K562 (cell line): ENCODE measurements at regions not wholly inside any gene's neighbourhood (a gene's known extent, or its start where the extent isn't known, plus 50 kb on each side); places are given as distances from the start of the nearest gene placed in this dataset.
A peak's percentile ranks its signal among the peaks of the same experiment; 100 is the strongest.

ENCODE experiments used
- ASH1L ChIP-seq: fragments of 450-650 bp; IDR thresholded peaks from 2 replicates; pipeline ENCODE4 v1.6.1; 2018; ENCODE audit warnings: borderline replicate concordance, mild to moderate bottlenecking, low read depth; ENCODE audit not compliant: partially characterized antibody
- GATAD2B ChIP-seq: fragments of 450-650 bp; IDR thresholded peaks from 2 replicates; pipeline ENCODE4 v1.6.1; 2017; ENCODE audit warnings: mild to moderate bottlenecking, borderline replicate concordance
- HDAC6 ChIP-seq: IDR thresholded peaks from 2 replicates; pipeline ENCODE4 v1.6.1; 2012; ENCODE audit warnings: low read depth, mild to moderate bottlenecking, control low read depth, inconsistent platforms, low read length, moderate library complexity
- HMG20B ChIP-seq: fragments of 250-450 bp; sonication (Bioruptor Pico); IDR thresholded peaks from 2 replicates; pipeline ENCODE4 v1.5.0; 2021; ENCODE audit warnings: mild to moderate bottlenecking
- LCOR ChIP-seq: sonication (generic); formaldehyde crosslinking; IDR thresholded peaks from 2 replicates; pipeline ENCODE4 v1.8.0; 2022; ENCODE audit warnings: mild to moderate bottlenecking, missing genetic modification reagents
- MED1 ChIP-seq: sonication (generic); formaldehyde crosslinking; IDR thresholded peaks from 2 replicates; pipeline ENCODE4 v1.8.1; 2023; ENCODE audit warnings: missing genetic modification reagents, borderline replicate concordance
- POLR3G ChIP-seq: IDR thresholded peaks from 2 replicates; pipeline ENCODE4 v1.6.1; 2011; ENCODE audit not compliant: insufficient read length, insufficient replicate concordance; ENCODE audit errors: extremely low read depth
- PRMT5 ChIP-seq: sonication (generic); formaldehyde crosslinking; IDR thresholded peaks from 2 replicates; pipeline ENCODE4 v1.5.0; 2020; ENCODE audit warnings: missing genetic modification reagents
- SAP30 ChIP-seq: fragments of 200-600 bp; sonication (generic); IDR thresholded peaks from 2 replicates; pipeline ENCODE4 v1.6.1; 2012; ENCODE audit warnings: borderline replicate concordance, low read depth, mild to moderate bottlenecking, moderate library complexity, low read length, control low read depth, inconsistent platforms; ENCODE audit not compliant: insufficient read depth, poor library complexity, severe bottlenecking
- SLC30A9 ChIP-seq: fragments of 250-450 bp; sonication (Bioruptor Pico); IDR thresholded peaks from 2 replicates; pipeline ENCODE4 v1.8.0; 2022; ENCODE audit warnings: mild to moderate bottlenecking, moderate library complexity
- SMARCA5 ChIP-seq: fragments of 450-650 bp; IDR thresholded peaks from 2 replicates; pipeline ENCODE4 v1.6.1; 2016
- THRAP3 ChIP-seq: fragments of 450-650 bp; IDR thresholded peaks from 2 replicates; pipeline ENCODE4 v1.6.1; 2016; ENCODE audit warnings: mild to moderate bottlenecking, inconsistent platforms, borderline replicate concordance
- XRCC4 ChIP-seq: IDR thresholded peaks from one replicate; pipeline ENCODE4 v1.6.1; 2011; ENCODE audit not compliant: insufficient read depth, insufficient read length; ENCODE audit errors: extremely low read depth
- ZNF3 ChIP-seq: fragments of 250-450 bp; sonication (Bioruptor Pico); IDR thresholded peaks from 2 replicates; pipeline ENCODE4 v1.5.0; 2021; ENCODE audit warnings: mild to moderate bottlenecking, moderate library complexity
- ZNF583 ChIP-seq: fragments of 250-450 bp; sonication (Bioruptor Pico); IDR thresholded peaks from 2 replicates; pipeline ENCODE4 v1.4.0; 2020
- ZNF644 ChIP-seq: fragments of 200-800 bp; sonication (Bioruptor generic); IDR thresholded peaks from 2 replicates; pipeline ENCODE4 v1.6.1; 2016; ENCODE audit warnings: low read depth, missing genetic modification characterization, missing compliant biosample characterization
- ZNF766 ChIP-seq: fragments of 200-800 bp; sonication (Bioruptor generic); conservative IDR thresholded peaks from 2 replicates; pipeline ENCODE4 v1.6.1; 2016; ENCODE audit warnings: missing genetic modification characterization, missing compliant biosample characterization
- TF ChIP-seq, protein P1 (sequence below): fragments of 450-650 bp; IDR thresholded peaks from 2 replicates; pipeline ENCODE4 v1.6.1; 2017; ENCODE audit warnings: antibody characterized with exemption
- TF ChIP-seq, protein P2 (sequence below), 2 experiments: IDR thresholded peaks; 2 replicates each; pipeline ENCODE4 v1.6.1; 2012; ENCODE audit warnings: improper control_type of control experiment in 2 of 2, low read depth in 2 of 2, low read length in 2 of 2, borderline replicate concordance in 1 of 2
- TF ChIP-seq, protein P3 (sequence below): fragments of 450-650 bp; IDR thresholded peaks from 2 replicates; pipeline ENCODE4 v1.7.1; 2018; ENCODE audit warnings: mild to moderate bottlenecking, low read depth; ENCODE audit not compliant: partially characterized antibody

DNA sequence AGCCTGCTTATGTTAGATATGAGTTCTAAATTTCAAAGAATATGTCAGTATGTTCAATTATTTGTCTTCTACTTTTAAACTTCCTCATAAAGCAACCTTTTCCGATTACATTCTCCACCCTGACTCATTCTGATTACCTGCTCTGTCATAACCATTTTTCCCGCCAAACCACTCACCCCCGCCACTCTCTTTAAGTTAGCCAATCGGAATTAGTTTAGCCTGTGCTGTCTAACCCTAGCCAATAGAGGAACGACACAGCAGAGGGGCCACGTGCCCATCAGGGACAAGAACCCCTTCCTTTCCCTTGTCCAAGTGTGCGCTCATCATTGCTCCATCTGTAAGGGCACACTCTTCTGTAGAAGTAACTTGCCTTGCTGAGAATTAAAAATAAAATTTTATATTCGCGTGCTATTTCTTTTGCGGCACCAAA, 91.4 kb downstream of the CCDC71L start (continued):
- TF ChIP-seq, protein P1, sequence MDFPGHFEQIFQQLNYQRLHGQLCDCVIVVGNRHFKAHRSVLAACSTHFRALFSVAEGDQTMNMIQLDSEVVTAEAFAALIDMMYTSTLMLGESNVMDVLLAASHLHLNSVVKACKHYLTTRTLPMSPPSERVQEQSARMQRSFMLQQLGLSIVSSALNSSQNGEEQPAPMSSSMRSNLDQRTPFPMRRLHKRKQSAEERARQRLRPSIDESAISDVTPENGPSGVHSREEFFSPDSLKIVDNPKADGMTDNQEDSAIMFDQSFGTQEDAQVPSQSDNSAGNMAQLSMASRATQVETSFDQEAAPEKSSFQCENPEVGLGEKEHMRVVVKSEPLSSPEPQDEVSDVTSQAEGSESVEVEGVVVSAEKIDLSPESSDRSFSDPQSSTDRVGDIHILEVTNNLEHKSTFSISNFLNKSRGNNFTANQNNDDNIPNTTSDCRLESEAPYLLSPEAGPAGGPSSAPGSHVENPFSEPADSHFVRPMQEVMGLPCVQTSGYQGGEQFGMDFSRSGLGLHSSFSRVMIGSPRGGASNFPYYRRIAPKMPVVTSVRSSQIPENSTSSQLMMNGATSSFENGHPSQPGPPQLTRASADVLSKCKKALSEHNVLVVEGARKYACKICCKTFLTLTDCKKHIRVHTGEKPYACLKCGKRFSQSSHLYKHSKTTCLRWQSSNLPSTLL, result no peak
- no peak for TF ChIP-seq SLC30A9 (CRISPR knock-in tag)
- no peak for TF ChIP-seq MED1 (CRISPR knock-in tag)
- TF ChIP-seq SMARCA5, result no peak
- peak; percentile 73 for TF ChIP-seq ASH1L
- TF ChIP-seq XRCC4, result no peak
- TF ChIP-seq LCOR (CRISPR knock-in tag), result peak; percentile 12; the same call in 1 of the 2 replicates
- no peak; the same call in none of the 2 replicates for TF ChIP-seq ZNF766 (CRISPR knock-in tag)
- no peak for TF ChIP-seq POLR3G
- TF ChIP-seq ZNF583 (CRISPR knock-in tag), result peak; percentile 93
- TF ChIP-seq ZNF644, result peak; percentile 93; the same call in 1 of the 2 replicates
- no peak for TF ChIP-seq PRMT5
- peak; percentile 93; the same call in 1 of the 2 replicates for TF ChIP-seq THRAP3
- no peak for TF ChIP-seq HDAC6
- no peak for TF ChIP-seq GATAD2B
- TF ChIP-seq, protein P2, sequence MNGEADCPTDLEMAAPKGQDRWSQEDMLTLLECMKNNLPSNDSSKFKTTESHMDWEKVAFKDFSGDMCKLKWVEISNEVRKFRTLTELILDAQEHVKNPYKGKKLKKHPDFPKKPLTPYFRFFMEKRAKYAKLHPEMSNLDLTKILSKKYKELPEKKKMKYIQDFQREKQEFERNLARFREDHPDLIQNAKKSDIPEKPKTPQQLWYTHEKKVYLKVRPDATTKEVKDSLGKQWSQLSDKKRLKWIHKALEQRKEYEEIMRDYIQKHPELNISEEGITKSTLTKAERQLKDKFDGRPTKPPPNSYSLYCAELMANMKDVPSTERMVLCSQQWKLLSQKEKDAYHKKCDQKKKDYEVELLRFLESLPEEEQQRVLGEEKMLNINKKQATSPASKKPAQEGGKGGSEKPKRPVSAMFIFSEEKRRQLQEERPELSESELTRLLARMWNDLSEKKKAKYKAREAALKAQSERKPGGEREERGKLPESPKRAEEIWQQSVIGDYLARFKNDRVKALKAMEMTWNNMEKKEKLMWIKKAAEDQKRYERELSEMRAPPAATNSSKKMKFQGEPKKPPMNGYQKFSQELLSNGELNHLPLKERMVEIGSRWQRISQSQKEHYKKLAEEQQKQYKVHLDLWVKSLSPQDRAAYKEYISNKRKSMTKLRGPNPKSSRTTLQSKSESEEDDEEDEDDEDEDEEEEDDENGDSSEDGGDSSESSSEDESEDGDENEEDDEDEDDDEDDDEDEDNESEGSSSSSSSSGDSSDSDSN (IDR thresholded peaks at IDR 0.05; ENCODE audit: borderline replicate concordance in 1 of 2, low read depth in 2 of 2, low read length in 2 of 2), result no peak
- TF ChIP-seq ZNF3 (CRISPR knock-in tag), result no peak
- TF ChIP-seq SAP30, result no peak
- no peak for TF ChIP-seq HMG20B (CRISPR knock-in tag)
- TF ChIP-seq, protein P3, sequence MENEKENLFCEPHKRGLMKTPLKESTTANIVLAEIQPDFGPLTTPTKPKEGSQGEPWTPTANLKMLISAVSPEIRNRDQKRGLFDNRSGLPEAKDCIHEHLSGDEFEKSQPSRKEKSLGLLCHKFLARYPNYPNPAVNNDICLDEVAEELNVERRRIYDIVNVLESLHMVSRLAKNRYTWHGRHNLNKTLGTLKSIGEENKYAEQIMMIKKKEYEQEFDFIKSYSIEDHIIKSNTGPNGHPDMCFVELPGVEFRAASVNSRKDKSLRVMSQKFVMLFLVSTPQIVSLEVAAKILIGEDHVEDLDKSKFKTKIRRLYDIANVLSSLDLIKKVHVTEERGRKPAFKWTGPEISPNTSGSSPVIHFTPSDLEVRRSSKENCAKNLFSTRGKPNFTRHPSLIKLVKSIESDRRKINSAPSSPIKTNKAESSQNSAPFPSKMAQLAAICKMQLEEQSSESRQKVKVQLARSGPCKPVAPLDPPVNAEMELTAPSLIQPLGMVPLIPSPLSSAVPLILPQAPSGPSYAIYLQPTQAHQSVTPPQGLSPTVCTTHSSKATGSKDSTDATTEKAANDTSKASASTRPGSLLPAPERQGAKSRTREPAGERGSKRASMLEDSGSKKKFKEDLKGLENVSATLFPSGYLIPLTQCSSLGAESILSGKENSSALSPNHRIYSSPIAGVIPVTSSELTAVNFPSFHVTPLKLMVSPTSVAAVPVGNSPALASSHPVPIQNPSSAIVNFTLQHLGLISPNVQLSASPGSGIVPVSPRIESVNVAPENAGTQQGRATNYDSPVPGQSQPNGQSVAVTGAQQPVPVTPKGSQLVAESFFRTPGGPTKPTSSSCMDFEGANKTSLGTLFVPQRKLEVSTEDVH, result peak; percentile 99
